MG63 (cell line): ENCODE measurements at regions not wholly inside any gene's neighbourhood (a gene's known extent, or its start where the extent isn't known, plus 50 kb on each side); places are given as distances from the start of the nearest gene placed in this dataset.
"Not testable (repeated sequence)": the region's sequence is repeated elsewhere in the genome, so short reads cannot be mapped to it uniquely, and the experiment has no call there.

Experiments used
- DNase-seq: peaks from one replicate; pipeline ENCODE4 v3.0.0-alpha.2; 2020
- H3K27me3 ChIP-seq: fragments of 250-450 bp; sonication (Bioruptor Pico); 2 replicates; pipeline ENCODE4 v1.5.1; 2020; ENCODE audit warnings: mild to moderate bottlenecking, moderate library complexity
- H3K36me3 ChIP-seq: fragments of 250-450 bp; sonication (Bioruptor Pico); 2 replicates; pipeline ENCODE4 v1.5.1; 2020; ENCODE audit warnings: mild to moderate bottlenecking, moderate library complexity
- H3K4me3 ChIP-seq: fragments of 250-450 bp; sonication (Bioruptor Pico); 2 replicates; pipeline ENCODE4 v1.5.1; 2020; ENCODE audit warnings: mild to moderate bottlenecking, moderate library complexity
- H3K9me3 ChIP-seq: fragments of 250-450 bp; sonication (Bioruptor Pico); 2 replicates; pipeline ENCODE4 v1.5.1; 2020; ENCODE audit warnings: mild to moderate bottlenecking, moderate library complexity

DNA sequence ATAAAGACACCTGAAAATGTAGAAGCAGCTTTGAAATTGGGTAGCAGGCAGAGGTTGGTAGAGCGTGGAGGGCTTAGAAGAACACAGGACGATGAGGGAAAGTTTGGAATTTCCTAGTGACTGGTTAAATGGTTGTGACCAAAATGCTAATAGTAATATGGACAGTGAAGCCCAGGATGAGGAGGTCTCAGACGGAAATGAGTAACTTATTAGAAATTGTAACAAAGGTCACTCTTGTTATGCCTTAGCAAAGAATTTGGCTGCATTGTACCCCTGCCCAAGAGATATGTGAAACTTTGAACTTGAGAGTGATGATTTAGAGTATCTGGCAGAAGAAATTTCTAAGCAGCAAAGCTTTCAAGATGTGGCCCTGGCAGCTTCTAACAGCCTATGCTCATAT is 382.5 kb downstream of the KCNN2 start:
- no peaks in the 10 kb centered on the region for H3K9me3 ChIP-seq
- no peak overlapping the region for H3K4me3 ChIP-seq
- H3K36me3 ChIP-seq = no peaks in the 10 kb centered on the region
- H3K27me3 ChIP-seq = no peaks in the 10 kb centered on the region; the same call in 1 of the 2 replicates
- DNase-seq = no peak

DNA sequence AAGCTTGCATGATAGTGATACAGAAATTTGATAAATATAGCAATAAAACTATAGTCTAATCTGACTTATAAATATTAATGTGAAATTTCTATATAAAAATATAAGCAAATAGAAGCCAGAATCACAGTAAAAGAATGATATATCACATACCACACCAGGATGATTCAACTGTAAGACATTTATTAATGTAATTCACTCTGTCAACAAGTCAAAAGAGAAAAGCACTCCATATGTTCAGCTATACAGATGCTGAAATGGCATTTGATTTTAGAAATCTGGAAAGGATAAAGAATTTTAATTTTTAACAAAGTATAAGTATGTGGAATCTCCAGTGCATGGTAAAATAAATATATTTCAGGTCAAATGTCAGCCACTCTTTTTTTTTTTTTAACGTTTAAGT is 372.4 kb downstream of the KCNN2 start:
- Histone ChIP-seq H3K27me3 (no peaks in the 10 kb centered on the region), H3K36me3 (no peaks in the 10 kb centered on the region), H3K4me3 (no peak overlapping the region), H3K9me3 (no peaks in the 10 kb centered on the region)
- DNase-seq = no peak

DNA sequence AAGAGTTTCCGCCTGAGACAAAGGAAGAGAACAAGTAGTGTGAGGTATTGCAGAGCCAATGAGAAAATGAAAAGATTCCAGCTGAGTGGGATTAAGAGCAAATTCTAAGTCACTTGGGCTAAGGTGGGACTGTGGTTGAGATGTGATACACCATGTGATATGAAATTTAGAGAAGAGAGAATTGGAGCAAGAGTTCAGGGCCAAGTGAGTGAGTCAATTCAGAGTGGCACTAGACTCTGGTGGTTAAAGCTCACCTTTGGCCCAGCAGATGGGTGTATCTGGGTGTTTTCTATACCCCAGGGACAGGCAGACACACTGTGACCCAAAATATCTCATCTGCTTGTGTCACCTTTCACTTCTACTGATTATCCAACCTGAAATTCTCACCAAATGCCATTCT is 368.1 kb downstream of the KCNN2 start:
- 0 out of 2 replicates have a peak, but pooled peaks cover under 1% of the 10 kb centered on the region for H3K27me3 ChIP-seq
- no peak overlapping the region for H3K4me3 ChIP-seq
- DNase-seq = no peak
- H3K36me3 ChIP-seq = no peaks in the 10 kb centered on the region
- H3K9me3 ChIP-seq = no peaks in the 10 kb centered on the region

DNA sequence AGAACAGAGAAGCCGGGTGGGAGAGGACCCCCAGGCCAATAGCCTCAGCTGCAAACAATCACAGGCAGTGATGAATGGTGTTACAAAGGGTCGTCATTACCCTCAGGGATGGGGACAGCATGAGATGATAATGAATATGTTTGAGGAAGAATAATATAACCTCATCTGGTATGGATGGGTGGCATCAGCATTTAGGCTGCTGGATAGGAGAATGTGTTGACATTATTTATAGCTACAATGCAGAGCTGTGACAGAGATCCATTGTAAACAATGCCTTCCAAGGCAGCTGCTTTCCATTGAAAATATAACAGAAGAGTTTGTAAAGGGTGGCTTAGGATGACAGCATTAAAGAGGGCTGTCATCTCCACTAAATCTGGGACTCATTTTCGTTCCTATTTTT is 365.5 kb downstream of the KCNN2 start:
- H3K4me3 ChIP-seq = no peak overlapping the region
- peaks cover 11% of the 10 kb centered on the region for H3K27me3 ChIP-seq
- DNase-seq = no peak
- H3K9me3 ChIP-seq = no peaks in the 10 kb centered on the region
- no peaks in the 10 kb centered on the region for H3K36me3 ChIP-seq

DNA sequence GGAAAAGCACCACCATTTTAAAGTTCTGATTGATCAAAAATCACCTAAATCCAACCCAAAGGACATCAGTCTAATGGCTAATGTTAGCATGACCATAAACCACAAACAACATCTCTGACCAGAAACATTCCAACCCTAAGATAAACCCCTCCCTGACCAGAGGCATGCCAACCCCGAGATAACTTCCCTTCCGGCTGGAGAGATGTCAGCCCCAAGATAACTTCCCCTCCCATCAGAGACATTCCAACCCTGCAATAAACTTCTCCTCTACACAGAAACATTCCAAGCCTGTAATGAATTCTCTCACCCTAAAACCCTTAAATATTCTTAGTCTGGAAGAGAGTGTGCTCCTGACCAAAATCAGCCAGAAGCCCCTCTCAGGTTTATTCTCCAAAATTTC is 364.3 kb downstream of the KCNN2 start:
- H3K27me3 ChIP-seq = peaks cover 14% of the 10 kb centered on the region
- no peaks in the 10 kb centered on the region for H3K9me3 ChIP-seq
- no peaks in the 10 kb centered on the region for H3K36me3 ChIP-seq
- H3K4me3 ChIP-seq = no peak overlapping the region
- no peak for DNase-seq

DNA sequence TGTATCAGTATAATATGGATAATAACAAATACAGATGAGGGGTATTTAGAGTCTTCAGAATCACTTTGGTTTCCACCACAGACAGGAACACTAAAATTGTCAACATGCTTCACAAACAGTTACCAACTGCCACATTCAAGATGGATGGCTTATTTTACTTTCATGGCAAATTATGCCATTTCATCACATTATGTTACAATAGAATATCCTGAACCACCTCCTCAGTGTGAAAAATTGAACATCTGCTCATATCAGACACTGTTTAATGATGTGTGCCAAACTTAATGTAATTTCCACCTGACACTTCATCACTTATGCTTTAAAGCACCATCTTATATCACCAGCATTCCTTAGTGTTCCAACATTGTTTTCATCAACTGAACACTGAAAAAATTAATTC is 357.4 kb downstream of the KCNN2 start:
- no peak for DNase-seq
- Histone ChIP-seq H3K4me3 (no peak overlapping the region), H3K27me3 (peaks cover 11% of the 10 kb centered on the region), H3K9me3 (0 out of 2 replicates have a peak, but pooled peaks cover 3% of the 10 kb centered on the region), H3K36me3 (no peaks in the 10 kb centered on the region)

DNA sequence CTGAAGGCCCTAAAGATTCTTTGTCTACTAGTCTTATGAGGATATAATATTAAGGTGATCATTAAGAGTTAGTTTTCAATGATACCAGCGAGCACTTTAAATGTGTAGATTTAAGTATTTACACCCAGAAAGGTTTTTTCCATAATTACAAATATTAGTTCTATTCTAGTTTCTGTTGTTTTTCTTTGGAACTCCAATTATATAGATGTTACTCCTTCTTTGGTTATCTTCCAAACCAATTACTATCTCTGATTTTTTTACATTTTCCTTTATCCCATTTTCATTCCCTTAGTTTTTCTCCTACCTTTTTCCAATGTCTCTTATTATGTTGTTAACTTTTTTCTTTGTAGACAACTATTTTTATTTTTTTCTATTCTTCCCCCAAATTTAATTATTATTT is 355.1 kb downstream of the KCNN2 start:
- H3K9me3 ChIP-seq = 0 out of 2 replicates have a peak, but pooled peaks cover 3% of the 10 kb centered on the region
- H3K36me3 ChIP-seq = no peaks in the 10 kb centered on the region
- no peak overlapping the region for H3K4me3 ChIP-seq
- DNase-seq = no peak
- peaks cover 6% of the 10 kb centered on the region for H3K27me3 ChIP-seq

DNA sequence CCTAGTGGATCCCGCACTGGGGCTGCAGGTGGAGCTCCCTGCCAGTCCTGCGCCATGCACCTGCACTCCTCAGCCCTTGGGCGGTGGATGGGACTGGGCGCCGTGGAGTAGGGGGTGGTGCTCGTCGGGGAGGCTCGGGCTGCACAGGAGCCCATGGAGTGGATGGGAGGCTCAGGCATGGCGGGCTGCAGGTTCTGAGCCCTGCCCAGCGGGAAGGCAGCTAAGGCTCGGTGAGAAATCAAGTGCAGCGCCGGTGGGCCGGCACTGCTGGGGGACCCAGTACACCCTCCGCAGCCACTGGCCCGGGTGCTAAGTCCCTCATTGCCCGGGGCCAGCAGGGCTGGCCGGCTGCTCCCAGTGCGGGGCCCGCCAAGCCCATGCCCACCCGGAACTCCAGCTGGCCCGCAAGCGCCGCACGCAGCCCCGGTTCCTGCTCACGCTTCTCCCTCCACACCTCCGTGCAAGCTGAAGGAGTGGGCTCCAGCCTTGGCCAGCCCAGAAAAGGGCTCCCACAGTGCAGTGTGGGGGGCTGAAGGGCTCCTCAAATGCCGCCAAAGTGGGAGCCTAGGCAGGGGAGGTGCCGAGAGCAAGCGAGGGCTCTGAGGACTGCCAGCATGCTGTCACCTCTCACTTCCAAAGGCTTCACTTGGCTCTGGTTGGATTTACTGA is 342.5 kb downstream of the KCNN2 start:
- not testable (repeated sequence) for DNase-seq, H3K9me3 ChIP-seq

DNA sequence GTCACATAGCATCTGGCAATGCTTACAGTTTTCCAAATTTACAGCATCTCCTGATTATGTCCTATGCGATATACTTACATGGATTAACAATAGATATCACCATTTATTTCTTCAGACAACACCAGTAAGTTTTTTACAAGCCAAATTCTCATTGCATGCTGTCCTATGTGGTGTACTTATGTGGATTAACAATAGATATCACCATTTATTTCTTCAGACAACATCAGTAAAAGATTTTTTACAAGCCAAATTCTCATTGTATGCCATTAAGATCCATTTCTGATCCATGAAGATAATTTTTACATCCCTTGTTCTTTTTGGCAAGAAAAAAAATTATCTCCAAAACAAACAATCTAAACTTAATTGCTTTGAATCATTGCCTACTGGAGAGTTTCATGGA is 340.9 kb downstream of the KCNN2 start:
- H3K9me3 ChIP-seq = no peaks in the 10 kb centered on the region
- peaks cover 2% of the 10 kb centered on the region for H3K27me3 ChIP-seq
- H3K4me3 ChIP-seq = no peak overlapping the region
- no peak for DNase-seq
- no peaks in the 10 kb centered on the region for H3K36me3 ChIP-seq

More for the DNA sequence above, 342.5 kb downstream of the KCNN2 start:
- H3K4me3 ChIP-seq, H3K27me3 ChIP-seq, H3K36me3 ChIP-seq: not testable (repeated sequence)

DNA sequence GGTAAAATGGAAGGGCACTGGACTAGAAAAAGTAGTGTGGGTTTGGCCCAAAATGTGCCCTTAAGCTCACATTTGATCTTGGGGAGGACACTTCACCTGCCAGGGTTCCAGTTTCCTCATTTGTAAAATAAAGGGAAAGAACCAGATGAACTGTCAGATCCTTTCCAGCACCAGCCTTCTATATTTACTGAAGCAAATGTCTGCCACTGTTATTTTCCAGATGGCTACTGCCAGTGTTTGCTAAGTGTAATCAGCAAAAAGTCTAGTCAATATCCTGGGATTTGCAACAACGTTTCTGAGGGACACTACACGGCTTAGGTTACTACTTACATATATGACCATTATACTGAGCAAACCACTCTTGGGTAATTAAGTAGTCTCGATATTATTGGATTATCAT is 340.3 kb downstream of the KCNN2 start:
- Histone ChIP-seq H3K4me3 (no peak overlapping the region), H3K36me3 (no peaks in the 10 kb centered on the region), H3K27me3 (peaks cover 2% of the 10 kb centered on the region), H3K9me3 (no peaks in the 10 kb centered on the region)
- no peak for DNase-seq

DNA sequence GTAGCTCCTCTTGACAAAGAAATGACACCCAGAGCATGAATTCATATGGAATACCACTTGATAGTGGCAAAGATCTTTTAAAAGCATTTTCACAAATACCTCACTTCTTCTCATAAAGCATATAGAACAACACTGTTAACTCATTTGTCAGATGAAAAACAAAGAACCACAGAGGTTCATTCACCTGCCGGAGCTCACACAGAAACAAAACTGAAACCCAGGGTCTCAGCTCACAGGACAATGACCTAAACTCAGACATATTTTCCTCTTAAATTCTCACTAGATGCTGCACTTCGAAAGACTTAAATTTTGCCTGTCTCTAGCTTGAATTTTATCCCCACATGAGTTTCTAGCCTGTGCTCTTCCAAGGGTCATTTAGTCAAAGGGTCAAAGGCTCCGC is 339.0 kb downstream of the KCNN2 start:
- Histone ChIP-seq H3K4me3 (no peak overlapping the region), H3K36me3 (no peaks in the 10 kb centered on the region), H3K9me3 (no peaks in the 10 kb centered on the region), H3K27me3 (no peaks in the 10 kb centered on the region)
- no peak for DNase-seq

DNA sequence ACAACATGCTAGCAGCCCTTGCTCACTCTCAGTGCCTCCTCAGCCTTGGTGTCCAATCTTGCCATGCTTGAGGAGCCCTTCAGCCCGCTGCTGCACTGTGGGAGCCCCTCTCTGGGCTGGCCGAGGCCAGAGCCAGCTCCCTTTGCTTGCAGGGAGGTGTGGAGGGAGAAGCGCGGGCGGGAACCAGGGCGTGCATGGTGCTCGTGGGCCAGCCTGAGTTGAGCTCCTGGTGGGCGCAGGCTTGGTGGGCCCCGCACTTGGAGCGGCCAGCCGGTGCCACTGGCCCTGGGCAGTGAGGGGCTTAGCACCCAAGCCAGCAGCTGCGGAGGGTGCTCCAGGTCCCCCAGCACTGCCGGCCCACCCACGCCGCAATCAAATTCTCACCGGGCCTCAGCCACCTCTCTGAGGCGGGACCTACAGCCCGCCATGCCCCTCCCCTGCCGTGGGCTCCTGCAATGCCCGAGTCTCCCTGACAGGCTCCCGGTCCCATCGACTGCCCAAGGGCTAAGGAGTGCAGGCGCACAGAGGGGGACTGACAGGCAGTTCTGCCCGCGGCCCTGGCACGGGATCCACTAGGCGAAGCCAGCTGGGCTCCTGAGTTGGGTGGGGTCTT is 333.5 kb downstream of the KCNN2 start:
- no peak for DNase-seq
- Histone ChIP-seq H3K27me3 (no peaks in the 10 kb centered on the region), H3K36me3 (no peaks in the 10 kb centered on the region), H3K4me3 (no peak overlapping the region), H3K9me3 (no peaks in the 10 kb centered on the region)

DNA sequence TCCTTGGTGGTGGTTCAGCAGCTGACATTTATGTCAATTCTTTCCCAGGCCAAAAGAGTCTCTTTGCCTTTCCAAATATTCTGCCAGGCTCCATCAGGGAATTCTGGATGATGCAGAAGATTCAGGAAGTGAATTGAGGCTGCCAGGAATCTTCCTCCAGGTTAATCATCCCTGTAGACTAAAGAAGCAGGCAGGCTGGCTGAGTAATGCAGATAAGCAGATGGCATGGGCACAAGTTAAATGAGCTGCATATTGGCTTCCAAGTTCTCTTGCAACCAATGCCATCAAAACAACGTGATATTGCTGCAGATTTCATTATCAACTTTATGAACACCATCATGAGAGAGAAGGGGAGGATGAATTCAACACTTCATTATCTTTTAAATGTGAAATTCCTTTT is 324.5 kb downstream of the KCNN2 start:
- H3K27me3 ChIP-seq = no peaks in the 10 kb centered on the region
- no peak for DNase-seq
- H3K9me3 ChIP-seq = no peaks in the 10 kb centered on the region
- no peak overlapping the region for H3K4me3 ChIP-seq
- H3K36me3 ChIP-seq = no peaks in the 10 kb centered on the region

DNA sequence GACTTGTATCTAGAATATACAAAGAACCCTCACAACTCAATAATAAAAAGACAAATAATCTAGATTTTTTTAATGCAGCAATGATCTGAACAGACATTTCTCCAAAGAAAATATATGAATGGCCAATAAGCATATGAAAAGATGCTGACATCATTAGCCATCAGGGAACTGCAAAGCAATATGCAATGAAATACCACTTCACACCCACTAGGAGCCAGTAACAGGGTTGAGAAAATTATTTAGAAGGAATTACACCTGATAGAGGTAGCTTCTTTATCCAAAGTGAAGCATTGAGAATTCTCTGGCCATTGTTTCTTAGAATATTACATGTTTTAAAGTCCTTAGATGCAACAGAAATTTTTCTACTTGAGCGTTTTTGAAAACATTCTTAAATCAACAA is 316.9 kb downstream of the KCNN2 start:
- no peaks in the 10 kb centered on the region for H3K36me3 ChIP-seq
- DNase-seq = no peak
- no peak overlapping the region for H3K4me3 ChIP-seq
- H3K27me3 ChIP-seq = no peaks in the 10 kb centered on the region
- no peaks in the 10 kb centered on the region for H3K9me3 ChIP-seq

DNA sequence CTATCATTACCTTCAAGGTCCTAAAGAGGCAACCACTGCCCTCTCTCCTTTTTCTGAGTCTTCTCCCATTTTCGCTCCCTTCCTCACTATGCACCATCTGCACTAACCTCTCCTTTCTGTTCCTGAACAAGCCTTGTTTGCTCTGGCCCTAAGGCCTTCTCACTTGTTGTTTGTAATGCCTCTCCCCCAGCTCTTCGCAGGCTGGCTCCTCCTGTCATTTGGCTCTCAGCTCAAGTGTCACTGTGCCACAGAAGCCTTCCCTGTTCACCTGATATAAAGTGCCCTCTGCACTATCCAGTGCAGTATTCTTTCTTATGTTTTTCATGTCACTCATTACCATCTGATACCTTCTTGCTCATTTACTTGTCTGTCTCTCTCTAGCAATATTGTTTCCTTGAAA is 303.7 kb downstream of the KCNN2 start:
- DNase-seq = no peak
- H3K9me3 ChIP-seq = peaks cover 4% of the 10 kb centered on the region; the same call in 1 of the 2 replicates
- no peaks in the 10 kb centered on the region for H3K27me3 ChIP-seq
- no peak overlapping the region for H3K4me3 ChIP-seq
- no peaks in the 10 kb centered on the region for H3K36me3 ChIP-seq

DNA sequence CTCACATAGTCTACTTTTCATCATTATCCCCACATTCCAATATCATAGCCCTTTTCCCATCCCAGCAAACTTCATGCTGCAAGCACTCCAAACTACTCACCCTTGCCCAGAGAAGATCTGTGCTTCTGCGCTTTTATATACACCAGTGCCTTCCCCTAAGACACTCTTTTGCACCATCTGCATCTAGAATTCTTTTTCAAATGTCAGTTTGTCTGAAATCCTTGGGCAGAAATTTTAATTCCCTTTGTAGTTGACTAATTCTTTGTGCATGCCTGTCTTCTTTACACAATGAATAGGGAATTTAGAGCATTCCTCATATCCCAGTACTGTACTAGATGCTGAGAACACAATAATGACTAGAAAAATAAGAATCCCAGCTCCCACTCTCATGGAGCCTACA is 298.9 kb downstream of the KCNN2 start:
- no peak for DNase-seq
- Histone ChIP-seq H3K36me3 (no peaks in the 10 kb centered on the region), H3K9me3 (no peaks in the 10 kb centered on the region), H3K4me3 (no peak overlapping the region), H3K27me3 (no peaks in the 10 kb centered on the region)

DNA sequence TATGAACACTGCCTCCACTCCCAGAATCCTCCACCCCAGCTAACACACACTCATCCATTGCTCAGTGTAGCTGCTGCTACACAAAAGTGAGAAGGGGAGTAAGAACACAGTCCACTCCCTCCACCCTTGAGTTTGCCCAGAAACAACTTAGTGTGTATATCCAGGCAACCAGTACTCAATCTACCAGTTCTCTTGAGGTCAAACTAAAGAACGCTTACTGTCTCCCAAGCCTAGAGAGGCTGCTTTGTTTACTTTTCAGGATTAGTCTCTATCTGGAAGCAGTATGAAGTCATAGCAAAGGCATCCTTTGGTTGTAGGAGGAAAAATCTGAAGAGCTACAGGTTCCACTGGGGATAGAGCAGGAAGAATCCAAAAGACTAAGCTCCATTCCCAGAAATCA is 296.3 kb downstream of the KCNN2 start:
- Histone ChIP-seq H3K4me3 (no peak overlapping the region), H3K36me3 (no peaks in the 10 kb centered on the region), H3K27me3 (no peaks in the 10 kb centered on the region; the same call in 1 of the 2 replicates), H3K9me3 (no peaks in the 10 kb centered on the region)
- no peak for DNase-seq
